RWPE1 (cell line): ENCODE measurements at regions not wholly inside any gene's neighbourhood (a gene's known extent, or its start where the extent isn't known, plus 50 kb on each side); places are given as distances from the start of the nearest gene placed in this dataset.

Source experiments
- CTCF ChIA-PET: fragments of 350-600 bp; sonication (Branson Sonifier 250); formaldehyde crosslinking; extraction: SDS; loops from one replicate; lab custom pipeline; 2021; lab: Yijun Ruan, JAX
- POLR2A ChIA-PET: fragments of 400-600 bp; formaldehyde crosslinking; extraction: SDS; loops from one replicate; lab custom pipeline; 2020; ENCODE audit warnings: antibody characterized with exemption; ENCODE audit not compliant: low non-redundant PET; lab: Yijun Ruan, JAX
- DNase-seq: peaks from one replicate; pipeline ENCODE4 v3.0.0; 2012; ENCODE audit warnings: low spot score
- H3K27ac ChIP-seq: fragments of 450-650 bp; 2 replicates; pipeline ENCODE4 v1.5.1; 2017
- CTCF ChIP-seq: fragments of 450-650 bp; conservative IDR thresholded peaks from 2 replicates; pipeline ENCODE4 v1.5.1; 2017; ENCODE audit warnings: low read depth, mild to moderate bottlenecking

- DNase-seq: no peak
- no peak overlapping the region for H3K27ac ChIP-seq
- no peak for TF ChIP-seq CTCF
- POLR2A ChIA-PET: no interaction called here
- CTCF ChIA-PET: no interaction called here
Observed at GRCh38 chr2:8334866-8335325, 347.0 kb upstream of the ID2 start.

- H3K27ac ChIP-seq: no peak overlapping the region
- TF ChIP-seq CTCF: no peak
- ChIA-PET POLR2A (no interaction called here), CTCF (interaction anchor here (0.6 to 0.8 kb wide), 2 partner anchors 13 to 337 kb away, joined by 3 to 4 read pairs; no protein-coding TSS in a partner anchor)
- no peak for DNase-seq
Observed at GRCh38 chr2:8335801-8336200, 346.1 kb upstream of the ID2 start.

GRCh38 chr2:8337321-8337720 lies 344.5 kb upstream of the ID2 start:
- DNase-seq: no peak
- no peak for TF ChIP-seq CTCF
- no peak overlapping the region for H3K27ac ChIP-seq
- ChIA-PET POLR2A (no interaction called here), CTCF (interaction anchor here (0.7 kb wide), 1 partner anchor 68 kb away, joined by 8 read pairs; no protein-coding TSS in a partner anchor)

- no peak for TF ChIP-seq CTCF
- no peak overlapping the region for H3K27ac ChIP-seq
- no peak for DNase-seq
- POLR2A ChIA-PET: no interaction called here
- CTCF ChIA-PET: no interaction called here
Observed at GRCh38 chr2:8342407-8342806, 339.4 kb upstream of the ID2 start.

- no peak for TF ChIP-seq CTCF
- POLR2A ChIA-PET: no interaction called here
- no peak overlapping the region for H3K27ac ChIP-seq
- CTCF ChIA-PET: no interaction called here
- DNase-seq: no peak
Observed at GRCh38 chr2:8343031-8343430, 338.8 kb upstream of the ID2 start.

GRCh38 chr2:8344144-8345097 lies 337.4 kb upstream of the ID2 start:
- TF ChIP-seq CTCF: no peak

More at GRCh38 chr2:8344144-8345097, 337.4 kb upstream of the ID2 start:
- POLR2A ChIA-PET: no interaction called here
- no peak overlapping the region for H3K27ac ChIP-seq
- no peak for DNase-seq
- CTCF ChIA-PET: no interaction called here
